WTC11 (cell line): ENCODE measurements at regions not wholly inside any gene's neighbourhood (a gene's known extent, or its start where the extent isn't known, plus 50 kb on each side); places are given as distances from the start of the nearest gene placed in this dataset.

Experiments
- CTCF ChIP-seq: fragments of 200-600 bp; IDR thresholded peaks from 2 replicates; pipeline ENCODE4 v1.8.0; 2022; ENCODE audit warnings: antibody characterized with exemption
- ZBTB21 ChIP-seq: sonication (generic); formaldehyde crosslinking; IDR thresholded peaks from 2 replicates; pipeline ENCODE4 v1.8.1; 2023; ENCODE audit warnings: mild to moderate bottlenecking, missing genetic modification reagents, borderline replicate concordance

DNA sequence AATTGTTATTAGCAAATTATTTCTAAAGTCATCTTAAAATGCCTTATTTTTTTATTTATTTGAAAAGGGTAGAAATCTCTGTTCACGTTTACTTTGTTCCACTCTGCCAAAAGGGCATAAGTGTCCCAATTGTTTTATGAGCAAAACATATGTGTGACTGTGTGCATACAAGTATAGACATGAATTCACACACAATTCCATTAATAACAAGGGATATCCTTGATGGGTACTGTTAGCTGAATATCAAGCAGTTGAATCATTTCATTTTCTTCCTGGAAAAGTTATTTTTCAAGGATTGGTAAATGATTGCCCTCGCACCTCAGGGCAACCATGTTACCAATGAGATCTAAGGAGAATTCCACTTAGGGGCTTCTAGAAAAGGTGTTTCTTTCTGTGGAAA lies 92.1 kb upstream of the TAF11L2 start:
- TF ChIP-seq CTCF (no peak), ZBTB21 (CRISPR knock-in tag) (no peak)
